A673 (cell line): ENCODE measurements at regions not wholly inside any gene's neighbourhood (a gene's known extent, or its start where the extent isn't known, plus 50 kb on each side); places are given as distances from the start of the nearest gene placed in this dataset.

ENCODE experiments used
- EZH2 ChIP-seq: fragments of 200-600 bp; sonication (generic); IDR thresholded peaks from 2 replicates; pipeline ENCODE4 v1.6.1; 2017; ENCODE audit warnings: borderline replicate concordance, low read depth, mild to moderate bottlenecking, mixed read lengths, antibody characterized with exemption, low read length; ENCODE audit not compliant: poor library complexity, severe bottlenecking
- TF ChIP-seq, protein P1 (sequence below): fragments of 300-800, 200-600 bp; sonication (generic); conservative IDR thresholded peaks from 2 replicates; pipeline ENCODE4 v1.5.1; 2017; ENCODE audit warnings: low read depth, mild to moderate bottlenecking, antibody characterized with exemption, low read length, moderate library complexity, mixed read lengths

DNA sequence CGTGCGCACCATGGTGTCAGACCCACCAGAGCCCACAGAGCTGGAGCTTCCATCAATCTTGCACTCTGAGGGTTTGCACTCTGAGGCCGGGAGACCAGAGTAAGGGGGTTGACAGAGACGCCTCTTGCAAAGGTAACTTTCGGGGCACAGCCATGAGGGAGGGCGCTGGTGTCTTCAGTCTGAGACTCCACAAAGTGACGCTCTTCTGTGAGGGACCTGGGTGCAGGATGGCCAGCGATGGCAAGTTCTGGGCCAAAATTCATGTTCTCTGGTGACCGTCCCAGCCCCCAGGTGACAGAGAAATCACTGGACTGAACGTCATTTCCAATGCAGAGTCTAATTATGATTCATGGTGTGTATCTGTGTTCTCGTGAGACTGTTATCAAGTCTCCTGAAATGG lies 1395.2 kb downstream of the TBC1D22A start:
- TF ChIP-seq, protein P1, sequence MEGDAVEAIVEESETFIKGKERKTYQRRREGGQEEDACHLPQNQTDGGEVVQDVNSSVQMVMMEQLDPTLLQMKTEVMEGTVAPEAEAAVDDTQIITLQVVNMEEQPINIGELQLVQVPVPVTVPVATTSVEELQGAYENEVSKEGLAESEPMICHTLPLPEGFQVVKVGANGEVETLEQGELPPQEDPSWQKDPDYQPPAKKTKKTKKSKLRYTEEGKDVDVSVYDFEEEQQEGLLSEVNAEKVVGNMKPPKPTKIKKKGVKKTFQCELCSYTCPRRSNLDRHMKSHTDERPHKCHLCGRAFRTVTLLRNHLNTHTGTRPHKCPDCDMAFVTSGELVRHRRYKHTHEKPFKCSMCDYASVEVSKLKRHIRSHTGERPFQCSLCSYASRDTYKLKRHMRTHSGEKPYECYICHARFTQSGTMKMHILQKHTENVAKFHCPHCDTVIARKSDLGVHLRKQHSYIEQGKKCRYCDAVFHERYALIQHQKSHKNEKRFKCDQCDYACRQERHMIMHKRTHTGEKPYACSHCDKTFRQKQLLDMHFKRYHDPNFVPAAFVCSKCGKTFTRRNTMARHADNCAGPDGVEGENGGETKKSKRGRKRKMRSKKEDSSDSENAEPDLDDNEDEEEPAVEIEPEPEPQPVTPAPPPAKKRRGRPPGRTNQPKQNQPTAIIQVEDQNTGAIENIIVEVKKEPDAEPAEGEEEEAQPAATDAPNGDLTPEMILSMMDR, result no peak
- no peak for TF ChIP-seq EZH2
